GM23338 (cell line): ENCODE measurements at regions not wholly inside any gene's neighbourhood (a gene's known extent, or its start where the extent isn't known, plus 50 kb on each side); places are given as distances from the start of the nearest gene placed in this dataset.

Experiments used
- ATAC-seq: fragments of 200-7000 bp; cut with Tn5 transposase; 3 replicates; pipeline ENCODE4 v1.9.1; 2020
- DNase-seq: peaks from one replicate; pipeline ENCODE4 v3.0.0-alpha.2; 2015; ENCODE audit warnings: low spot score
- H2AFZ ChIP-seq: fragments of 200-600 bp; sonication (generic); 2 replicates; pipeline ENCODE4 v1.8.0; 2016; ENCODE audit warnings: antibody characterized with exemption, mild to moderate bottlenecking, moderate library complexity
- H3F3A ChIP-seq: fragments of 200-600 bp; sonication (generic); replicated peaks from 2 replicates; pipeline ENCODE4 v1.8.0; 2017; ENCODE audit warnings: antibody characterized with exemption, mixed run types, low read depth
- H3K27ac ChIP-seq: fragments of 200-600 bp; sonication (generic); 2 replicates; pipeline ENCODE4 v1.6.1; 2016; ENCODE audit warnings: low read depth
- H3K27me3 ChIP-seq: fragments of 200-600 bp; sonication (generic); 2 replicates; pipeline ENCODE4 v1.8.0; 2016; ENCODE audit warnings: mild to moderate bottlenecking, mixed run types, moderate library complexity; ENCODE audit not compliant: insufficient read depth
- H3K36me3 ChIP-seq: fragments of 200-600 bp; sonication (generic); 2 replicates; pipeline ENCODE4 v1.8.0; 2016; ENCODE audit warnings: mild to moderate bottlenecking; ENCODE audit not compliant: insufficient read depth
- H3K4me1 ChIP-seq: fragments of 200-600 bp; sonication (generic); 2 replicates; pipeline ENCODE4 v1.8.0; 2016; ENCODE audit warnings: mild to moderate bottlenecking, moderate library complexity; ENCODE audit not compliant: insufficient read depth
- H3K4me2 ChIP-seq: fragments of 200-600 bp; sonication (generic); 2 replicates; pipeline ENCODE4 v1.7.1; 2017; ENCODE audit warnings: mixed run types
- H3K4me3 ChIP-seq: fragments of 200-600 bp; sonication (generic); 2 replicates; pipeline ENCODE4 v1.6.1; 2016; ENCODE audit warnings: mixed run types
- H3K79me2 ChIP-seq: fragments of 200-600 bp; sonication (generic); replicated peaks from 2 replicates; pipeline ENCODE4 v1.8.0; 2017; ENCODE audit warnings: mild to moderate bottlenecking; ENCODE audit not compliant: insufficient read depth
- H3K9me2 ChIP-seq: fragments of 200-600 bp; sonication (generic); 2 replicates; pipeline ENCODE4 v1.8.0; 2017; ENCODE audit not compliant: insufficient read depth
- H4K20me1 ChIP-seq: fragments of 200-600 bp; sonication (generic); replicated peaks from 2 replicates; pipeline ENCODE4 v1.8.0; 2017; ENCODE audit warnings: mild to moderate bottlenecking; ENCODE audit not compliant: insufficient read depth
- H3K27ac Mint-ChIP-seq: 2 replicates; pipeline ENCODE4 v1.8.0; 2020; ENCODE audit warnings: inconsistent platforms, mild to moderate bottlenecking, moderate library complexity, mixed read lengths
- H3K27me3 Mint-ChIP-seq: 3 replicates; pipeline ENCODE4 v1.8.0; 2022; ENCODE audit warnings: low read depth, mild to moderate bottlenecking, moderate library complexity, mixed read lengths, inconsistent platforms; ENCODE audit not compliant: insufficient read depth, poor library complexity
- H3K36me3 Mint-ChIP-seq: 3 replicates; pipeline ENCODE4 v1.8.0; 2021; ENCODE audit warnings: low read depth, mild to moderate bottlenecking, inconsistent platforms, moderate library complexity, mixed read lengths
- H3K4me1 Mint-ChIP-seq: 3 replicates; pipeline ENCODE4 v1.8.0; 2020; ENCODE audit warnings: mild to moderate bottlenecking, inconsistent platforms, mixed read lengths
- H3K4me3 Mint-ChIP-seq: 3 replicates; pipeline ENCODE4 v1.8.0; 2021; ENCODE audit warnings: moderate library complexity, mild to moderate bottlenecking, inconsistent platforms, mixed read lengths
- H3K9me3 Mint-ChIP-seq: 3 replicates; pipeline ENCODE4 v1.8.0; 2020; ENCODE audit warnings: moderate library complexity, mild to moderate bottlenecking, inconsistent platforms, mixed read lengths
- CREB1 ChIP-seq: fragments of 250-450 bp; sonication (Bioruptor Pico); IDR thresholded peaks from 2 replicates; pipeline ENCODE4 v1.5.0; 2020; ENCODE audit warnings: low read depth, mild to moderate bottlenecking, moderate library complexity
- CTCF ChIP-seq, 2 experiments: fragments of 200-600 bp in 1 of 2; sonication (generic) in 1 of 2; conservative IDR thresholded peaks; 2 replicates each; pipeline versions ENCODE4 v1.5.1 to v1.6.1; 2016 to 2017; ENCODE audit warnings: antibody characterized with exemption in 2 of 2, low read depth in 2 of 2, mild to moderate bottlenecking in 2 of 2, moderate library complexity in 1 of 2
- ETS1 ChIP-seq: IDR thresholded peaks from 2 replicates; pipeline ENCODE4 v1.6.1; 2016; ENCODE audit warnings: antibody characterized with exemption
- EZH2 ChIP-seq: fragments of 200-600 bp; sonication (generic); IDR thresholded peaks from one replicate; pipeline ENCODE4 v1.8.0; 2017; ENCODE audit warnings: antibody characterized with exemption, mild to moderate bottlenecking, low read depth; ENCODE audit not compliant: unreplicated experiment
- EZH2phosphoT487 ChIP-seq: fragments of 200-600 bp; sonication (generic); IDR thresholded peaks from one replicate; pipeline ENCODE4 v1.8.1; 2018; ENCODE audit warnings: antibody characterized with exemption; ENCODE audit not compliant: unreplicated experiment
- JUNB ChIP-seq: IDR thresholded peaks from one replicate; pipeline ENCODE4 v1.6.1; 2016; ENCODE audit warnings: antibody characterized with exemption; ENCODE audit not compliant: unreplicated experiment
- NANOG ChIP-seq: IDR thresholded peaks from 2 replicates; pipeline ENCODE4 v1.6.1; 2016; ENCODE audit warnings: antibody characterized with exemption, borderline replicate concordance
- POLR2AphosphoS5 ChIP-seq: IDR thresholded peaks from 2 replicates; pipeline ENCODE4 v1.6.1; 2016; ENCODE audit warnings: antibody characterized with exemption, low read depth
- REST ChIP-seq: IDR thresholded peaks from one replicate; pipeline ENCODE4 v1.6.1; 2018; ENCODE audit warnings: antibody characterized with exemption; ENCODE audit not compliant: unreplicated experiment
- STAT1 ChIP-seq: IDR thresholded peaks from one replicate; pipeline ENCODE4 v1.6.1; 2016; ENCODE audit warnings: antibody characterized with exemption; ENCODE audit not compliant: unreplicated experiment
- ZNF114 ChIP-seq: fragments of 250-450 bp; sonication (Bioruptor Pico); IDR thresholded peaks from 2 replicates; pipeline ENCODE4 v1.5.0; 2020; ENCODE audit warnings: mild to moderate bottlenecking, moderate library complexity
- ZNF331 ChIP-seq: fragments of 250-450 bp; sonication (Bioruptor Pico); IDR thresholded peaks from 2 replicates; pipeline ENCODE4 v1.5.0; 2020; ENCODE audit warnings: low read depth, mild to moderate bottlenecking, moderate library complexity
- ZNF462 ChIP-seq: fragments of 250-450 bp; sonication (Bioruptor Pico); IDR thresholded peaks from 2 replicates; pipeline ENCODE4 v1.5.0; 2020; ENCODE audit warnings: mild to moderate bottlenecking, moderate library complexity

- ATAC-seq, result peak; percentile 48; the same call in 2 of the 3 replicates
Observed at GRCh38 chr5:6287176-6287575, 91.2 kb downstream of the MED10 start.

More at GRCh38 chr5:6287176-6287575, 91.2 kb downstream of the MED10 start:
- TF ChIP-seq ZNF331 (CRISPR knock-in tag) (no peak), ZNF462 (no peak), CTCF (conservative IDR thresholded peaks at IDR 0.05; ENCODE audit: low read depth in 2 of 2) (no peak), STAT1 (no peak), EZH2 (no peak), NANOG (no peak), JUNB (no peak), ETS1 (no peak), ZNF114 (no peak), CREB1 (CRISPR knock-in tag) (no peak), EZH2phosphoT487 (no peak), POLR2AphosphoS5 (no peak), REST (no peak)
- Histone ChIP-seq H3K27ac (no peak overlapping the region), H3K4me1 (no peaks in the 10 kb centered on the region), H3K36me3 (no peaks in the 10 kb centered on the region), H3K4me3 (no peak overlapping the region), H3K27me3 (no peaks in the 10 kb centered on the region), H3K9me2 (no peaks in the 10 kb centered on the region), H2AFZ (no peak overlapping the region), H3K79me2 (no peaks in the 10 kb centered on the region), H4K20me1 (no peaks in the 10 kb centered on the region), H3K4me2 (no peak overlapping the region), H3F3A (no peaks in the 10 kb centered on the region)
- Mint-ChIP-seq H3K27ac (no peak overlapping the region), H3K4me1 (no peaks in the 10 kb centered on the region; the same call in 2 of the 3 replicates), H3K4me3 (no peak overlapping the region), H3K27me3 (no peaks in the 10 kb centered on the region), H3K36me3 (no peaks in the 10 kb centered on the region), H3K9me3 (no peaks in the 10 kb centered on the region)
- peak; percentile 6 for DNase-seq
